Neural progenitor cell (in vitro differentiated cells): ENCODE measurements at regions not wholly inside any gene's neighbourhood (a gene's known extent, or its start where the extent isn't known, plus 50 kb on each side); places are given as distances from the start of the nearest gene placed in this dataset.

Experiments
- DNase-seq: peaks from one replicate; pipeline ENCODE4 v3.0.0-alpha.2; 2016; ENCODE audit warnings: low spot score
- H2AFZ ChIP-seq: fragments of 200-600 bp; sonication (generic); replicated peaks from 2 replicates; pipeline ENCODE4 v1.6.1; 2016; ENCODE audit warnings: antibody characterized with exemption
- H3F3A ChIP-seq: fragments of 200-600 bp; sonication (generic); 2 replicates; pipeline ENCODE4 v1.6.1; 2016; ENCODE audit warnings: antibody characterized with exemption, low read depth
- H3K27ac ChIP-seq: fragments of 200-600 bp; sonication (generic); 2 replicates; pipeline ENCODE4 v1.5.1; 2016; ENCODE audit warnings: mild to moderate bottlenecking
- H3K27me3 ChIP-seq: fragments of 200-600 bp; sonication (generic); 2 replicates; pipeline ENCODE4 v1.6.1; 2016; ENCODE audit warnings: mild to moderate bottlenecking, moderate library complexity
- H3K36me3 ChIP-seq: fragments of 200-600 bp; sonication (generic); 2 replicates; pipeline ENCODE4 v1.5.1; 2016
- H3K4me1 ChIP-seq: fragments of 200-600 bp; sonication (generic); 2 replicates; pipeline ENCODE4 v1.6.1; 2016; ENCODE audit warnings: mixed run types
- H3K4me2 ChIP-seq: fragments of 200-600 bp; sonication (generic); 2 replicates; pipeline ENCODE4 v1.6.1; 2016
- H3K4me3 ChIP-seq: fragments of 200-600 bp; sonication (generic); 2 replicates; pipeline ENCODE4 v1.5.1; 2016
- H3K79me2 ChIP-seq: fragments of 200-600 bp; sonication (generic); 2 replicates; pipeline ENCODE4 v1.6.1; 2016; ENCODE audit warnings: low read depth
- H3K9ac ChIP-seq: fragments of 200-600 bp; sonication (generic); 2 replicates; pipeline ENCODE4 v1.6.1; 2016
- H3K9me3 ChIP-seq: fragments of 200-600 bp; sonication (generic); 2 replicates; pipeline ENCODE4 v1.5.1; 2016; ENCODE audit warnings: low read depth
- H4K20me1 ChIP-seq: fragments of 200-600 bp; sonication (generic); 2 replicates; pipeline ENCODE4 v1.6.1; 2016; ENCODE audit warnings: low read depth
- H3K27ac Mint-ChIP-seq: 3 replicates; pipeline ENCODE4 v1.8.0; 2021; ENCODE audit warnings: mixed read lengths
- H3K27me3 Mint-ChIP-seq: 2 replicates; pipeline ENCODE4 v1.8.0; 2022; ENCODE audit warnings: low read depth, mild to moderate bottlenecking, inconsistent platforms, moderate library complexity, mixed read lengths; ENCODE audit not compliant: insufficient read depth
- H3K36me3 Mint-ChIP-seq: 3 replicates; pipeline ENCODE4 v1.8.0; 2021; ENCODE audit warnings: mixed read lengths
- H3K4me1 Mint-ChIP-seq: 3 replicates; pipeline ENCODE4 v1.8.0; 2021; ENCODE audit warnings: mixed read lengths
- H3K4me3 Mint-ChIP-seq: 3 replicates; pipeline ENCODE4 v1.8.0; 2021; ENCODE audit warnings: mild to moderate bottlenecking, moderate library complexity, mixed read lengths
- H3K9me3 Mint-ChIP-seq: 3 replicates; pipeline ENCODE4 v1.8.0; 2020; ENCODE audit warnings: mixed read lengths
- CTCF ChIP-seq: fragments of 200-600 bp; sonication (generic); IDR thresholded peaks from 2 replicates; pipeline ENCODE4 v1.5.1; 2017; ENCODE audit warnings: antibody characterized with exemption, mild to moderate bottlenecking
- EZH2 ChIP-seq: fragments of 200-600 bp; sonication (generic); IDR thresholded peaks from 2 replicates; pipeline ENCODE4 v1.6.1; 2017; ENCODE audit warnings: antibody characterized with exemption, mild to moderate bottlenecking, moderate library complexity
- EZH2phosphoT487 ChIP-seq: fragments of 200-600 bp; sonication (generic); IDR thresholded peaks from 2 replicates; pipeline ENCODE4 v1.6.1; 2017; ENCODE audit warnings: antibody characterized with exemption

GRCh38 chr15:62485170-62485720 lies 320.2 kb upstream of the C2CD4B start:
- Histone ChIP-seq H3F3A (peaks cover 18% of the 10 kb centered on the region), H3K4me3 (no peak overlapping the region), H3K36me3 (no peaks in the 10 kb centered on the region), H4K20me1 (peaks cover 13% of the 10 kb centered on the region), H3K9ac (no peak overlapping the region), H3K9me3 (no peaks in the 10 kb centered on the region), H3K27ac (no peak overlapping the region), H2AFZ (no peak overlapping the region), H3K79me2 (no peaks in the 10 kb centered on the region), H3K4me2 (no peak overlapping the region), H3K4me1 (peaks cover 22% of the 10 kb centered on the region), H3K27me3 (no peaks in the 10 kb centered on the region)
- no peak for DNase-seq
- Mint-ChIP-seq H3K27me3 (peaks cover 2% of the 10 kb centered on the region), H3K4me1 (peaks cover 42% of the 10 kb centered on the region), H3K36me3 (peaks cover 6% of the 10 kb centered on the region), H3K27ac (no peak overlapping the region), H3K4me3 (no peak overlapping the region), H3K9me3 (peaks cover 6% of the 10 kb centered on the region)
- TF ChIP-seq CTCF = no peak
- TF ChIP-seq EZH2phosphoT487 = no peak
- TF ChIP-seq EZH2 = no peak

GRCh38 chr15:62486041-62486440 lies 321.0 kb upstream of the C2CD4B start:
- Histone ChIP-seq H3K4me2 (no peak overlapping the region), H3K27me3 (no peaks in the 10 kb centered on the region), H2AFZ (no peak overlapping the region), H3K36me3 (no peaks in the 10 kb centered on the region), H4K20me1 (peaks cover 13% of the 10 kb centered on the region), H3K9ac (no peak overlapping the region), H3K9me3 (no peaks in the 10 kb centered on the region), H3K4me1 (peaks cover 22% of the 10 kb centered on the region), H3K4me3 (no peak overlapping the region), H3K27ac (no peak overlapping the region), H3K79me2 (no peaks in the 10 kb centered on the region), H3F3A (peaks cover 18% of the 10 kb centered on the region)
- Mint-ChIP-seq H3K27me3 (peaks cover 2% of the 10 kb centered on the region), H3K9me3 (peaks cover 6% of the 10 kb centered on the region), H3K4me3 (no peak overlapping the region), H3K4me1 (peaks cover 42% of the 10 kb centered on the region), H3K36me3 (peaks cover 6% of the 10 kb centered on the region), H3K27ac (no peak overlapping the region)
- DNase-seq = no peak
- TF ChIP-seq CTCF (no peak), EZH2 (no peak), EZH2phosphoT487 (no peak)

- H3K27me3 Mint-ChIP-seq = peaks cover 4% of the 10 kb centered on the region
- peaks cover 19% of the 10 kb centered on the region for H3K4me1 ChIP-seq
- no peak overlapping the region for H3K4me3 ChIP-seq
- H3K9ac ChIP-seq = no peak overlapping the region
- H3K4me3 Mint-ChIP-seq = no peak overlapping the region
- H2AFZ ChIP-seq = no peak overlapping the region
- H3K9me3 Mint-ChIP-seq = peaks cover 6% of the 10 kb centered on the region
- no peak overlapping the region for H3K27ac ChIP-seq
- no peaks in the 10 kb centered on the region for H3K36me3 ChIP-seq
- no peaks in the 10 kb centered on the region for H3K9me3 ChIP-seq
- no peak overlapping the region for H3K27ac Mint-ChIP-seq
- DNase-seq = no peak
- TF ChIP-seq EZH2 = no peak
- no peak for TF ChIP-seq CTCF
- no peak for TF ChIP-seq EZH2phosphoT487
- H3K4me1 Mint-ChIP-seq = peaks cover 36% of the 10 kb centered on the region
- H3K4me2 ChIP-seq = no peak overlapping the region
- no peaks in the 10 kb centered on the region for H3K27me3 ChIP-seq
- H3F3A ChIP-seq = peaks cover 13% of the 10 kb centered on the region
- no peaks in the 10 kb centered on the region for H3K79me2 ChIP-seq
- H4K20me1 ChIP-seq = peaks cover 7% of the 10 kb centered on the region
- H3K36me3 Mint-ChIP-seq = peaks cover 6% of the 10 kb centered on the region
Measured at GRCh38 chr15:62488387-62488786, 323.3 kb upstream of the C2CD4B start.
